ENCODE measurements at regions not wholly inside any gene's neighbourhood (a gene's known extent, or its start where the extent isn't known, plus 50 kb on each side); places are given as distances from the start of the nearest gene placed in this dataset.

- H3K4me2 ChIP-seq (ENCODE audit: insufficient read depth, low read length): no peak overlapping the region
- no peak overlapping the region for H3K27ac ChIP-seq (ENCODE audit: low read length)
- H3K4me3 ChIP-seq (ENCODE audit: low read depth in 1 of 2, low read length in 2 of 2): no peak overlapping the region
- H3K9me3 ChIP-seq (ENCODE audit: insufficient read depth, low read length, severe bottlenecking): no peaks in the 10 kb centered on the region
- no peaks in the 10 kb centered on the region for H3K4me1 ChIP-seq (ENCODE audit: insufficient read depth, low read length)
- no peaks in the 10 kb centered on the region for H3K79me2 ChIP-seq (ENCODE audit: insufficient read depth, low read length)
- no peak overlapping the region for H3K9ac ChIP-seq (ENCODE audit: low read depth, low read length)
- ATAC-seq (ENCODE audit: insufficient read depth, low read depth): no peak
- no peak for TF ChIP-seq CTCF (IDR thresholded peaks at IDR 0.05; ENCODE audit: borderline replicate concordance, extremely low read depth, low read length, poor library complexity, severe bottlenecking)
- TF ChIP-seq EZH2 (IDR thresholded peaks at IDR 0.05; ENCODE audit: borderline replicate concordance, low read depth, low read length, severe bottlenecking): no peak
- no peak for DNase-seq
- H2AFZ ChIP-seq (ENCODE audit: low read depth, low read length): no peak overlapping the region
- peaks cover 20% of the 10 kb centered on the region for H3K27me3 ChIP-seq (ENCODE audit: insufficient read depth, low read length, poor library complexity)
- peaks cover 5% of the 10 kb centered on the region; the same call in 1 of the 2 replicates for H4K20me1 ChIP-seq (ENCODE audit: insufficient read depth, low read length)
- H3K36me3 ChIP-seq (ENCODE audit: insufficient read depth, low read length): no peaks in the 10 kb centered on the region
Observed at GRCh38 chr6:43836507-43837240, 66.7 kb downstream of the VEGFA start.

Measured in DND-41 (cell line).